H1 (cell line): ENCODE measurements at regions not wholly inside any gene's neighbourhood (a gene's known extent, or its start where the extent isn't known, plus 50 kb on each side); places are given as distances from the start of the nearest gene placed in this dataset.
"Not testable (repeated sequence)": the region's sequence is repeated elsewhere in the genome, so short reads cannot be mapped to it uniquely, and the experiment has no call there.

Source experiments
- CTCF ChIA-PET: fragments of 300-600 bp; sonication (Branson Sonifier 250); formaldehyde crosslinking; loops from one replicate; lab custom pipeline; 2021; ENCODE audit not compliant: partially characterized antibody; lab: Charles Lee
- POLR2A ChIA-PET: fragments of 300-600 bp; sonication (Branson Sonifier 250); formaldehyde crosslinking; loops from one replicate; lab custom pipeline; 2021; ENCODE audit warnings: inconsistent platforms; ENCODE audit not compliant: partially characterized antibody; lab: Charles Lee
- DNase-seq, 2 experiments: peaks; one replicate each; pipeline versions ENCODE4 v3.0.0 to v3.0.0-alpha.2; 2010 to 2022; ENCODE audit warnings: low spot score in 2 of 2, low read depth in 1 of 2, mixed read lengths in 1 of 2
- FAIRE-seq: peaks from 2 replicates; lab custom pipeline; 2011; peaks lifted over from hg19 to GRCh38; lab: Jason Lieb, UNC
- H2AFZ ChIP-seq: 2 replicates; pipeline ENCODE4 v1.8.1; 2012; ENCODE audit warnings: low read length, inconsistent platforms
- H2AK5ac ChIP-seq: 2 replicates; pipeline ENCODE4 v1.6.1; 2013; ENCODE audit warnings: low read depth, low read length
- H2BK120ac ChIP-seq: replicated peaks from 2 replicates; pipeline ENCODE3; 2013; ENCODE audit warnings: low read depth, low read length, inconsistent platforms
- H2BK12ac ChIP-seq: 2 replicates; pipeline ENCODE4 v1.6.1; 2013; ENCODE audit warnings: low read depth, low read length
- H2BK15ac ChIP-seq: 2 replicates; pipeline ENCODE4 v1.6.1; 2013; ENCODE audit warnings: low read length
- H2BK20ac ChIP-seq: 2 replicates; pipeline ENCODE4 v1.6.1; 2013; ENCODE audit warnings: low read length
- H2BK5ac ChIP-seq: 2 replicates; pipeline ENCODE4 v1.6.1; 2013; ENCODE audit warnings: low read depth, low read length
- H3K14ac ChIP-seq: 2 replicates; pipeline ENCODE4 v1.6.1; 2013; ENCODE audit warnings: inconsistent platforms; ENCODE audit not compliant: insufficient read length
- H3K18ac ChIP-seq: 2 replicates; pipeline ENCODE4 v1.6.1; 2013; ENCODE audit warnings: low read length; ENCODE audit errors: extremely low read depth
- H3K23ac ChIP-seq: 2 replicates; pipeline ENCODE4 v1.6.1; 2013; ENCODE audit warnings: inconsistent platforms; ENCODE audit not compliant: insufficient read length
- H3K23me2 ChIP-seq: 2 replicates; pipeline ENCODE4 v1.6.1; 2013; ENCODE audit warnings: low read depth, low read length
- H3K27ac ChIP-seq: 2 replicates; pipeline ENCODE4 v1.6.1; 2011; ENCODE audit warnings: low read depth, low read length, inconsistent platforms
- H3K27me3 ChIP-seq, 4 experiments: replicated peaks in 1 of 4; 1 replicate in 1 of 4; 2 replicates in 3 of 4; pipeline versions ENCODE4 v1.6.1 to v1.8.1; 2011 to 2013; ENCODE audit warnings: low read length in 3 of 4, mild to moderate bottlenecking in 3 of 4, inconsistent platforms in 2 of 4, mixed read lengths in 2 of 4, moderate library complexity in 1 of 4; ENCODE audit not compliant: control insufficient read depth in 3 of 4, insufficient read depth in 3 of 4; ENCODE audit errors: extremely low read depth in 1 of 4
- H3K36me3 ChIP-seq, 4 experiments: 2 replicates each; pipeline versions ENCODE4 v1.6.1 to v1.8.1; 2011 to 2013; ENCODE audit warnings: mild to moderate bottlenecking in 4 of 4, low read length in 3 of 4, moderate library complexity in 2 of 4, control low read depth in 1 of 4, inconsistent platforms in 1 of 4; ENCODE audit not compliant: insufficient read depth in 4 of 4, control insufficient read depth in 2 of 4
- H3K4ac ChIP-seq: replicated peaks from 2 replicates; pipeline ENCODE3; 2013; ENCODE audit warnings: low read length, low read depth, mixed read lengths, inconsistent platforms; ENCODE audit not compliant: insufficient read length
- H3K4me1 ChIP-seq, 4 experiments: replicated peaks in 1 of 4; 1 replicate in 1 of 4; 2 replicates in 3 of 4; pipeline versions ENCODE4 v1.6.1 to v1.8.1; 2011 to 2013; ENCODE audit warnings: low read length in 3 of 4, inconsistent platforms in 2 of 4, mixed read lengths in 1 of 4; ENCODE audit not compliant: insufficient read depth in 4 of 4, control insufficient read depth in 3 of 4
- H3K4me2 ChIP-seq, 2 experiments: 2 replicates each; pipeline versions ENCODE4 v1.6.1 to v1.8.1; 2011 to 2013; ENCODE audit warnings: low read depth in 2 of 2, low read length in 2 of 2, control low read depth in 1 of 2, inconsistent platforms in 1 of 2, mild to moderate bottlenecking in 1 of 2; ENCODE audit not compliant: insufficient read depth in 1 of 2
- H3K4me3 ChIP-seq, 4 experiments: fragments of 200-600, 300-600 bp in 1 of 4; sonication (generic), shearing (Covaris generic), sonication (Bioruptor Twin) in 1 of 4; 2 replicates each; pipeline versions ENCODE4 v1.5.1 to v1.8.1; 2011 to 2016; ENCODE audit warnings: low read length in 4 of 4, low read depth in 3 of 4, control low read depth in 2 of 4, inconsistent platforms in 2 of 4, mild to moderate bottlenecking in 2 of 4, mixed read lengths in 1 of 4, moderate library complexity in 1 of 4; ENCODE audit not compliant: insufficient read depth in 2 of 4; ENCODE audit errors: extremely low read depth in 1 of 4
- H3K56ac ChIP-seq: replicated peaks from 2 replicates; pipeline ENCODE3; 2013; ENCODE audit warnings: low read depth, mild to moderate bottlenecking, mixed read lengths, low read length, inconsistent platforms; ENCODE audit not compliant: insufficient read length
- H3K79me1 ChIP-seq: 2 replicates; pipeline ENCODE4 v1.6.1; 2013; ENCODE audit warnings: low read depth, low read length, control low read depth
- H3K79me2 ChIP-seq, 2 experiments: 2 replicates each; pipeline versions ENCODE4 v1.6.1 to v1.8.1; 2012 to 2013; ENCODE audit warnings: low read length in 2 of 2, mild to moderate bottlenecking in 2 of 2, inconsistent platforms in 1 of 2; ENCODE audit not compliant: insufficient read depth in 2 of 2, control insufficient read depth in 1 of 2
- H3K9ac ChIP-seq, 4 experiments: replicated peaks in 1 of 4; 1 replicate in 1 of 4; 2 replicates in 3 of 4; pipeline versions ENCODE4 v1.6.1 to v1.8.1; 2011 to 2013; ENCODE audit warnings: low read depth in 3 of 4, low read length in 3 of 4, control low read depth in 2 of 4, mild to moderate bottlenecking in 2 of 4, moderate library complexity in 2 of 4, inconsistent platforms in 1 of 4; ENCODE audit errors: extremely low read depth in 1 of 4
- H3K9me3 ChIP-seq, 2 experiments: 2 replicates each; pipeline versions ENCODE4 v1.6.1 to v1.8.1; 2012 to 2013; ENCODE audit warnings: mild to moderate bottlenecking in 2 of 2, moderate library complexity in 2 of 2, control low read depth in 1 of 2, inconsistent platforms in 1 of 2, low read depth in 1 of 2, low read length in 1 of 2, mixed read lengths in 1 of 2; ENCODE audit not compliant: insufficient read depth in 2 of 2
- H4K20me1 ChIP-seq, 2 experiments: replicated peaks in 1 of 2; 2 replicates each; pipeline versions ENCODE3 to v1.8.1; 2011 to 2013; ENCODE audit warnings: inconsistent platforms in 2 of 2, low read length in 2 of 2, mild to moderate bottlenecking in 1 of 2; ENCODE audit not compliant: insufficient read depth in 2 of 2, control insufficient read depth in 1 of 2
- H4K5ac ChIP-seq: 2 replicates; pipeline ENCODE4 v1.6.1; 2013; ENCODE audit warnings: low read length, low read depth, mixed read lengths, inconsistent platforms; ENCODE audit not compliant: insufficient read length
- H4K8ac ChIP-seq: 2 replicates; pipeline ENCODE4 v1.8.0; 2013; ENCODE audit warnings: mild to moderate bottlenecking, moderate library complexity, low read length, inconsistent platforms; ENCODE audit not compliant: insufficient read depth; ENCODE audit errors: extremely low read depth
- H4K91ac ChIP-seq: replicated peaks from 2 replicates; pipeline ENCODE3; 2013; ENCODE audit warnings: low read length, mixed read lengths, inconsistent platforms; ENCODE audit not compliant: insufficient read length
- WGBS, 2 experiments: shearing (Covaris generic) in 1 of 2; methylation state at CpG; one replicate each; pipeline versions ENCODE4 v1.1.6 to v1.1.7; 2013 to 2015; ENCODE audit warnings: low lambda C conversion rate in 2 of 2, mixed read lengths in 2 of 2, inconsistent platforms in 1 of 2, low coverage in 1 of 2, missing lambda C conversion rate in 1 of 2; ENCODE audit not compliant: insufficient replicate concordance in 2 of 2, insufficient coverage in 1 of 2, insufficient read length in 1 of 2; ENCODE audit errors: extremely low coverage in 1 of 2, missing lambda C conversion rate in 1 of 2; 5-methylcytosine and 5-hydroxymethylcytosine counted together

DNA sequence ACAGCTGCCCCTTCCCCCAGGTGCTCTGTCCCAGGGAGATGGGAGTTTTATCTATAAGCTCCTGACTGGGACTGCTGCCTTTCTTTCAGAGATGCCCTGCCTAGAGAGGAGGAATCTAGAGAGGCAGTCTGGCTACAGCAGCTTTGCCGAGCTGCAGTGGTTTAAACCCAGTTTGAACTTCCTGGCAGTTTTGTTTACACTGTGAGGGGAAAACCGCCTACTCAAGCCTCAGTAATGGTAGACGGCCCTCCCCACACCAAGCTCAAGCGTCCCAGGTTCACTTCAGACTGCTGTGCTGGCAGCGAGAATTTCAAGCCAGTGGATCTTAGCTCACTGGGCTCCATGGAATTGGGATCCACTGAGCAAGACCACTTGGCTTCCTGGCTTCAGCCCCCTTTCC, 303.6 kb downstream of the ZIC1 start:
- H3K4me1 ChIP-seq, H2AFZ ChIP-seq, H3K56ac ChIP-seq, H3K27me3 ChIP-seq, H3K4me2 ChIP-seq, H4K5ac ChIP-seq, H2BK120ac ChIP-seq, H2AK5ac ChIP-seq, H2BK5ac ChIP-seq, DNase-seq, H3K23me2 ChIP-seq, H3K27ac ChIP-seq, H3K79me1 ChIP-seq, H3K4ac ChIP-seq, H4K91ac ChIP-seq, H3K79me2 ChIP-seq, H3K9me3 ChIP-seq, H3K9ac ChIP-seq, H4K20me1 ChIP-seq, H3K36me3 ChIP-seq, H2BK12ac ChIP-seq, H3K23ac ChIP-seq, POLR2A ChIA-PET, H3K14ac ChIP-seq, H4K8ac ChIP-seq, H2BK20ac ChIP-seq, H2BK15ac ChIP-seq, H3K18ac ChIP-seq, FAIRE-seq, H3K4me3 ChIP-seq: not testable (repeated sequence)
- CTCF ChIA-PET: interaction anchor here (1.0 to 1.7 kb wide), 6 partner anchors 10 to 450 kb away, joined by 3 to 5 read pairs (median 4); no protein-coding TSS in a partner anchor
- 85% methylated on average over 5 of the region's 5 CpGs; no CpG with 5 or more reads in 1 of the 2 experiments for WGBS, 2 experiments
